ENCODE measurements at regions not wholly inside any gene's neighbourhood (a gene's known extent, or its start where the extent isn't known, plus 50 kb on each side); places are given as distances from the start of the nearest gene placed in this dataset.

DNA sequence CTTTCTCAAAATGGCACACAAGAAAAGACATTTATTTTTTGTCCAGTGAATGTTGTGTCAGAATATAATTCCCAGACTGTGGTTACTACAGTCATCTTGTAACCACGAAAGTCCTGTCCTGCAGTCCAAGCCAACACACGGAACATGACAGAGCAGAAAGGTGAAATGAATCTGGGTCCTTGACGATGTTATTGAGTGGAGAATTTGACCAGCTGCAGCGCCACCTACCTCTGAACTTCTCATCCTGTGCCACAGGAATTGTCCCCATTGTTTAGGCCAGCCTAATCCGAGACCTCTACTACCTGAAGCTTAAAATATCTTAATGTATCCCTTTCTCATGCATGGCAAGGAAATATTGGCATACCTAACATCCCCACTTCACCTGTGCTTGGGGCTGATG, 64.1 kb upstream of the OTX2 start:
- Mint-ChIP-seq H3K27ac (no peak overlapping the region), H3K36me3 (no peaks in the 10 kb centered on the region)
- no peak for DNase-seq (ENCODE audit: low spot score in 2 of 2)

DNA sequence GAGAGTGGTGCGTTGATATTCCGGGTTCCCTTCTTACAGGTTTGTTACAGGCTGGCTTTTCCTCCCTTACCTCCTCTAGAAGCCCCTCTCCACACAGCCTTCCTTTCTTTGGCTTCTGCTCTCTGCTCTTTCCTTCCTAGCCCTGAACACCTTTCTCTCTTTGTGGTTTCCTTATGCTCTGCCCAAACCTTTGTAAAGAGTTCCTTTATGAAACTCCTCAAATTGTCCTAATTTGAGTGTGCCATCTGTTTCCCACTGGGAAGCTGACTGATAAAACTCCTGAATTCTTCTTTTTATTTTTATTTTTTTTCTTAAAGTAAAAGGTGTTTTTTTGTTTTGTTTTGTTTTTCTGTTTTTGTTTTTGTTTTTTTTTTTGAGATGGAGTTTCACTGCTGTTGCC, 60.1 kb upstream of the OTX2 start:
- no peaks in the 10 kb centered on the region for H3K36me3 Mint-ChIP-seq
- ATAC-seq (no peak), DNase-seq (ENCODE audit: low spot score in 2 of 2) (no peak)
- no peak overlapping the region for H3K27ac Mint-ChIP-seq
- no peaks in the 10 kb centered on the region for H3K9me3 Mint-ChIP-seq

More for the DNA sequence above, 64.1 kb upstream of the OTX2 start:
- no peaks in the 10 kb centered on the region for H3K9me3 Mint-ChIP-seq
- ATAC-seq = no peak

DNA sequence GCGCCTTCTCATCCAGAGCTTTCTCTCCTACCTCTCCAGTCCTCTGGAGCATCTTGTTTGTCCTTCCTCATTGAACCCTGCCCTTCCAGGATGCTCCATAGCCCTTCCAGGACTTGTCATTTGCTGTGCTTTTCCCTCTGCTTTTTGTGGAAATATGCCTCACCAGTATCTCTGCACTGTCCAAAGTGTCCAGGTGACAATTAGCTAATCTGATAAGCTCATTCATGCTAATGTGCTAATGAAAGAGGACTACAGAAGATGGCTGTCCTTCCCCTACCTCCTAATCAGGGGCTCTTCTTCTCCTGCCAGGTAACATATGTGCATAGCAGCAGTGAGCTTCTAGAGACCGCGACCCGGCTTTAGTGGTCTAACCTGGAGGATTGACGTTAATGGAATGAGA, 58.4 kb upstream of the OTX2 start:
- no peak for DNase-seq (ENCODE audit: low spot score in 2 of 2)
- H3K9me3 Mint-ChIP-seq = no peaks in the 10 kb centered on the region
- H3K27ac Mint-ChIP-seq = no peak overlapping the region
- ATAC-seq = no peak
- no peaks in the 10 kb centered on the region for H3K36me3 Mint-ChIP-seq

DNA sequence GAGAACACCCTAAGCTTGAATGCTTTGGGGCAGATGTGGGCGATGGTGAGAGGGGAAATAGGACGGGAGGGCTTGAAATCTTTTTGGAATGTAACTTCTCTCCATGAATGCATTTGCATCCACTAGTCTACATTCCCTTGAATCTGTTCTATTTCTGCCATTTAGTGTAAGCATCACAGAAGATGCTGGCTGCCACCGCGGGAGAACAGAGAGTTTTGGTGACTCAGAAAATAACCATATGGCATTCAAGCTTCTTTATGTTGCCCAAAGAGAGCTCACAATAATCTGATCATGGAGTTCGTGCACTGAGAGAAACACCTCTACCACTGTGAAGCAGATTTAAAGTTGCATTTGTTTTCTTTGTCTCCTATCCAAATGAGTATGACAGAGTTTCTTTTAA, 52.6 kb upstream of the OTX2 start:
- Mint-ChIP-seq H3K27ac (no peak overlapping the region), H3K36me3 (no peaks in the 10 kb centered on the region), H3K9me3 (no peaks in the 10 kb centered on the region)
- ATAC-seq = no peak
- no peak for DNase-seq (ENCODE audit: low spot score in 2 of 2)

DNA sequence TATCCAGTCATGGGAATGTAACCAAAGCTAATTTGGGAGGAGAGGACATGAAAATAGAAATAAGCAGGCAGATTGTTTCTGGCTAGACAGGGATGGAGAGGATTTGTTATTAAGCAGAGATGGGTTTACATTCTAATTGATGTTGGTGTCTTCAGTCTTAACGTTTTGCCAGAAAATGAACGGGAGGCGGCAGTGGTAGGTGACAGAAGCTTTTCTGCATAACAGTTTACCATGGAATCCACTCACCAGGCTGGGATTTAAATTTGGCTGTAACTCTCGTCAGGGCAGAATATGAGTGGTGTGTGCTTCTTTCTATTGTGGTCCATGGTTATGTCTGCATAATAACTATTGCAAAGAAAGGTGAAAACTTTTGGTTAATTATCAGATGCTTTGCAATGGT, 50.2 kb upstream of the OTX2 start:
- DNase-seq (ENCODE audit: low spot score in 2 of 2) = no peak
- Mint-ChIP-seq H3K36me3 (no peaks in the 10 kb centered on the region), H3K9me3 (no peaks in the 10 kb centered on the region), H3K27ac (no peak overlapping the region)
- ATAC-seq = no peak

All from activated naive CD4-positive, alpha-beta T cell treated with anti-CD3 and anti-CD28 coated beads, Interleukin-2, amount 50 U/mL, for 72 hours (primary cell).